NT2/D1 (cell line): ENCODE measurements at regions not wholly inside any gene's neighbourhood (a gene's known extent, or its start where the extent isn't known, plus 50 kb on each side); places are given as distances from the start of the nearest gene placed in this dataset.

Source experiments
- SUZ12 ChIP-seq: IDR thresholded peaks from 2 replicates; pipeline ENCODE4 v1.6.1; 2011; ENCODE audit not compliant: insufficient read length, insufficient read depth; ENCODE audit errors: extremely low read depth
- YY1 ChIP-seq: IDR thresholded peaks from 2 replicates; pipeline ENCODE4 v1.6.1; 2011; ENCODE audit not compliant: insufficient read length, insufficient read depth

GRCh38 chr6:67493682-67494081 is 1141.4 kb upstream of the ADGRB3 start:
- TF ChIP-seq YY1 (no peak), SUZ12 (no peak)
